22Rv1 (cell line): ENCODE measurements at regions not wholly inside any gene's neighbourhood (a gene's known extent, or its start where the extent isn't known, plus 50 kb on each side); places are given as distances from the start of the nearest gene placed in this dataset.

Experiments
- H3K27ac ChIP-seq: fragments of 450-650 bp; 2 replicates; pipeline ENCODE4 v1.5.1; 2017
- ZFX ChIP-seq: fragments of 450-650 bp; IDR thresholded peaks from 2 replicates; pipeline ENCODE4 v1.6.1; 2017; ENCODE audit warnings: antibody characterized with exemption, borderline replicate concordance
- TF ChIP-seq, protein P1 (sequence below): fragments of 450-650 bp; IDR thresholded peaks from 2 replicates; pipeline ENCODE4 v1.5.1; 2017; ENCODE audit warnings: mild to moderate bottlenecking

DNA sequence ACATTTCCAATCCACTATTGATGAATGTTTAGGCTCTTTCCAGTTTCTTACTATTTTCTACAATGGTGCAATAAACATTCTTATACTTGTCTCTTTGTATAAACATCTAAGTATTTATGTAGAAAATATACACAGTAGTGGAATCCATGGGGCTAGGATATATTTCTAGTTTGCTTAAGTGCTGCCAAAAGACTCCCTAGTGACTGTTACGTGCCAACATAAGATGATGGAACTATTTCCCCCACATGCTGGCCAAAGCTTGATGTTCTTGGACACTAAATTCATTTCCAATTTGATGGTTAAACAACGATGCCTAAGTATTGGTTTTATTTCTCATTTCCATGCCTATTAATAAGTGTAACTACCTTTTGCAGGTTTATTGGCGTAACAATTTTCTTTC lies 378.4 kb upstream of the HNRNPA3 start:
- no peak overlapping the region for H3K27ac ChIP-seq
- TF ChIP-seq, protein P1, sequence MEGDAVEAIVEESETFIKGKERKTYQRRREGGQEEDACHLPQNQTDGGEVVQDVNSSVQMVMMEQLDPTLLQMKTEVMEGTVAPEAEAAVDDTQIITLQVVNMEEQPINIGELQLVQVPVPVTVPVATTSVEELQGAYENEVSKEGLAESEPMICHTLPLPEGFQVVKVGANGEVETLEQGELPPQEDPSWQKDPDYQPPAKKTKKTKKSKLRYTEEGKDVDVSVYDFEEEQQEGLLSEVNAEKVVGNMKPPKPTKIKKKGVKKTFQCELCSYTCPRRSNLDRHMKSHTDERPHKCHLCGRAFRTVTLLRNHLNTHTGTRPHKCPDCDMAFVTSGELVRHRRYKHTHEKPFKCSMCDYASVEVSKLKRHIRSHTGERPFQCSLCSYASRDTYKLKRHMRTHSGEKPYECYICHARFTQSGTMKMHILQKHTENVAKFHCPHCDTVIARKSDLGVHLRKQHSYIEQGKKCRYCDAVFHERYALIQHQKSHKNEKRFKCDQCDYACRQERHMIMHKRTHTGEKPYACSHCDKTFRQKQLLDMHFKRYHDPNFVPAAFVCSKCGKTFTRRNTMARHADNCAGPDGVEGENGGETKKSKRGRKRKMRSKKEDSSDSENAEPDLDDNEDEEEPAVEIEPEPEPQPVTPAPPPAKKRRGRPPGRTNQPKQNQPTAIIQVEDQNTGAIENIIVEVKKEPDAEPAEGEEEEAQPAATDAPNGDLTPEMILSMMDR, result no peak
- TF ChIP-seq ZFX, result no peak

DNA sequence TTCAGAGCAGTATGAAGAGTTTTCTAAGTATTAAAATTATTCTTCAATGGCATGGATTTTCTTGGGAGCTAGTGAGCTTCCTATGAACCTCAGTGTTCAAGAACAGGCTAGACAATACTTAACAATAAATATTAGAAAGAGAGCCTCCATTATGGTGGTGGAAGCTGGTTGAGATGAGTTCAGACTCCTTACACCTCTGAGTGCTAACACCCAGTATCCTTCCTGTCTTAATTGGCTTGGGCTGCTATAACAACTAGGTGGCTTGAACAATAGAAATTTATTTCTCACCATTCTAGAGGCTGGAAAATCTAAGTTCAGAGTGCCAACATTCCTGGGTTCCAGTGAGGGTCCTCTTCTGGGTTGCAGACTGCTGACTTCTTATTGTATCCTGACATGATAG lies 369.4 kb upstream of the HNRNPA3 start:
- no peak for TF ChIP-seq ZFX
- no peak overlapping the region for H3K27ac ChIP-seq

DNA sequence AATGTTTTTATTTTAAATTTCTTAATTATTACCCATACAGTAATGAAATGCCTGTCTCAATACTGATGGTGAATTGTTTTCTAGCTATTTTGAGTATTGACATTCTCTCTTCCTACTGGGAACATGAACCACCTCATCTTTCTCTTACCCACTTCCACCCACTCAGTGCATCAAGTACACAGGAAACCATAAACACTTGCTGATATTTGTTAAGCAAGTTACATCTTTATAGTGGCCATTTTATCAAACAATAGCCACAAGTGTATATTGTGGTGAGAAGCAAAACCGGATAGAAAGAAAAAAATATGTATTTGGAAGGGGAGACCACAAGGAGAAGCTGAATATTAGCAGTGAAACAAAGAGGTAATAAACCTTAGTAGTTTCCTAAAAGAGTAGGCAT lies 368.1 kb upstream of the HNRNPA3 start:
- H3K27ac ChIP-seq, result no peak overlapping the region
- no peak for TF ChIP-seq ZFX
- TF ChIP-seq, protein P1, result no peak

DNA sequence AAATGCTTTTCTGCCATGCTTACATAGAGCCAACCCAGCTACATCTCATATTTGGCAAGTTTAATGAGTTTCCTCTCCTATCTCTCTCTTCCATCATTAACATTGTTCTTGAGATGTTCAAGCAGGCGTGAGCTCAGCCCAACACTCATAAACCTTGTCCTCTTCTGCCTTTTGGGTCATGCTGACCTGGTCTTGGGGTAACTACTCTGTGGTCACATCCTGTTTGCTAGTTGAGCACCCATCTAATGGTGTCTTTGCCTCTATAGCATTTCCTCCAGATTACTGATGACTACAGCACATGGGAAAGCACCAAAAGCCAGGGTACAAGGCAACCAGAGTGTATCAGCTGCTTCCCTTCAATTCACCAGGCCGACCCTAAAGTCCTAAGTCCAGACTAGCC lies 366.9 kb upstream of the HNRNPA3 start:
- no peak overlapping the region for H3K27ac ChIP-seq
- TF ChIP-seq, protein P1, result no peak
- no peak for TF ChIP-seq ZFX

DNA sequence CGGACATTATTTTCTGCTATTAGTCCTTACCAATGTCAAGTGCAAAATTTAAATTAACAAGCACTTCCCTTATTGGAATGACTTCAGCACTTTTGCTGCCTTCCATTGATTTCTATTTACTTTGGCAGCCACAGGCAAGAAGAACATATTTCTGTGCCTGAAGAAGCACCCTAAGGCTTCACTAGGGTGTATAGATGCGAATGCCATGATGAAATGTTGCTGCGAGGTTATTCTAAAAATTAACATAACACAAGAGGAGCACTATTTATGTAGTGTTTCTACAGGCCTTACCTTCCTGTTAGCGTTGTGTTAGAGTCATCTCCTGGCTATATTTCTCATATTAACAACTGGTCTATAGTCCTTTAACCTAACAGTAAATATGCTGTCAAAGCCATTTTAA lies 365.0 kb upstream of the HNRNPA3 start:
- TF ChIP-seq ZFX, result no peak
- TF ChIP-seq, protein P1, result no peak

DNA sequence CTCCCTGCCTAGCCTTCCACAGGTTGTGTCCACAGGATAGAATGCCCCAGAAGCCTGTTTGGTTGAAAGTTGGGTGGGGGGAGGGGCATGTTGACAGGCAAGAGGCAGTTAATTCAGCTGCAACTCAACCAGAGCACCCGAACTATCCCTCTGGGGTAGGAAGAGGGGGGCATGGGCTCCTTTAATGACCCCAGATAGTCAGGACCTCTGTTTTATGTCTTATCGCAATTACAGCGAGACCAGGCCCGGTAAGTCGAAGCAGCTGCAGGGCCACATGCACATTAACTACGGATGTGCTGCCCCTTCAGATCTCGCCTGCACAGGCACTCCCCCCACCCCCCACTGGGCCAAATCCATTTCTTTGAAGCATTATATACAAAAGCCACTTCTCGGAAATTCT lies 363.8 kb upstream of the HNRNPA3 start:
- TF ChIP-seq ZFX, result no peak
- TF ChIP-seq, protein P1, result no peak
- H3K27ac ChIP-seq, result no peak overlapping the region

More for the DNA sequence above, 365.0 kb upstream of the HNRNPA3 start:
- no peak overlapping the region for H3K27ac ChIP-seq

DNA sequence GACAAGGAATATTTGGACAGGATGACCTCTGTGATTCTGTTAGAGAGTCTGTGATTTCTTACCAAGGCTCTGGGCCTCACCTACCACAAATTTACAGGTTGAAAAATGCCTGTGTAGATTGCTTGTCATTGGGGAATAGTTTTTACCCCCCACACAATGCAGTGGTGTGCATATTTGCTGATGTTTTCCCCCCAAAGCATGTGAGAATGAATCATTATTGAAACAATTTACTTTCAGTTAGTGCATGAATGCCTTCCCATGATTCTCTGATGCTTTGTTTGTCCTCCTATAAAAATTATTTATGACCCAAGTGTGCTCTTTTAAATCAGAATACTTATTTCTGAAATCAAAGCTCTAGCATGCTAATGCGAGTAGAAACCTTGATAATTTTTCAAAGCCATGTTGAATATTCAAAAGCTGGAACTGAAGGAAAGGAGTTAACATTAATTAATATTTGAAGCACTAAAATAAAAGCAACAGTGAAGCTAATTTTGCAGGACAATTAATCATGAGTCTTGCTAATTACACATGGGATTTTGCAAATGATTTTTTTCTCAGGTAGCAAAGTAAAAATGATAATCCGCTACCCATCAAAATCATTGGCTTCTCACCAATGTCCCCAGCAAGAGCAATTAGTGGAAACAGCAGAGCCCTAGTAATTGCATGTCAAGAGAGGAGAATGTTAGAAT lies 361.2 kb upstream of the HNRNPA3 start:
- no peak overlapping the region for H3K27ac ChIP-seq
- TF ChIP-seq ZFX, result no peak
- TF ChIP-seq, protein P1, result no peak
